GM12878 (cell line): ENCODE measurements at regions not wholly inside any gene's neighbourhood (a gene's known extent, or its start where the extent isn't known, plus 50 kb on each side); places are given as distances from the start of the nearest gene placed in this dataset.

Experiments
- EGR1 ChIP-seq, 2 experiments: IDR thresholded peaks; 1 replicate in 1 of 2; 2 replicates in 1 of 2; pipeline ENCODE4 v1.6.1; 2011 to 2012; ENCODE audit warnings: low read depth in 2 of 2, low read length in 2 of 2, borderline replicate concordance in 1 of 2, mild to moderate bottlenecking in 1 of 2, moderate library complexity in 1 of 2
- EZH2 ChIP-seq: IDR thresholded peaks from 2 replicates; pipeline ENCODE4 v1.6.1; 2012; ENCODE audit warnings: low read depth, mild to moderate bottlenecking, control low read depth, inconsistent platforms, low read length, borderline replicate concordance; ENCODE audit not compliant: control insufficient read depth
- POLR2A ChIP-seq: IDR thresholded peaks from 2 replicates; pipeline ENCODE4 v1.6.1; 2011; ENCODE audit warnings: low read depth, mild to moderate bottlenecking, low read length
- TF ChIP-seq, protein P1 (sequence below): IDR thresholded peaks from 2 replicates; pipeline ENCODE4 v1.6.1; 2012; ENCODE audit warnings: mild to moderate bottlenecking, low read depth, low read length
- TF ChIP-seq, protein P2 (sequence below), 3 experiments: IDR thresholded peaks in 2 of 3; conservative IDR thresholded peaks in 1 of 3; 2 replicates each; pipeline ENCODE4 v1.5.1; 2011; ENCODE audit warnings: low read depth in 3 of 3, low read length in 3 of 3, mild to moderate bottlenecking in 3 of 3, control low read depth in 2 of 3, moderate library complexity in 2 of 3, inconsistent platforms in 1 of 3, mixed read lengths in 1 of 3; ENCODE audit not compliant: control insufficient read depth in 2 of 3, insufficient read depth in 1 of 3; ENCODE audit errors: extremely low read depth in 1 of 3

- TF ChIP-seq POLR2A, result no peak
- TF ChIP-seq EGR1 (IDR thresholded peaks at IDR 0.05; ENCODE audit: borderline replicate concordance in 1 of 2, low read depth in 2 of 2, low read length in 2 of 2), result no peak
- no peak for TF ChIP-seq EZH2
- TF ChIP-seq, protein P1, sequence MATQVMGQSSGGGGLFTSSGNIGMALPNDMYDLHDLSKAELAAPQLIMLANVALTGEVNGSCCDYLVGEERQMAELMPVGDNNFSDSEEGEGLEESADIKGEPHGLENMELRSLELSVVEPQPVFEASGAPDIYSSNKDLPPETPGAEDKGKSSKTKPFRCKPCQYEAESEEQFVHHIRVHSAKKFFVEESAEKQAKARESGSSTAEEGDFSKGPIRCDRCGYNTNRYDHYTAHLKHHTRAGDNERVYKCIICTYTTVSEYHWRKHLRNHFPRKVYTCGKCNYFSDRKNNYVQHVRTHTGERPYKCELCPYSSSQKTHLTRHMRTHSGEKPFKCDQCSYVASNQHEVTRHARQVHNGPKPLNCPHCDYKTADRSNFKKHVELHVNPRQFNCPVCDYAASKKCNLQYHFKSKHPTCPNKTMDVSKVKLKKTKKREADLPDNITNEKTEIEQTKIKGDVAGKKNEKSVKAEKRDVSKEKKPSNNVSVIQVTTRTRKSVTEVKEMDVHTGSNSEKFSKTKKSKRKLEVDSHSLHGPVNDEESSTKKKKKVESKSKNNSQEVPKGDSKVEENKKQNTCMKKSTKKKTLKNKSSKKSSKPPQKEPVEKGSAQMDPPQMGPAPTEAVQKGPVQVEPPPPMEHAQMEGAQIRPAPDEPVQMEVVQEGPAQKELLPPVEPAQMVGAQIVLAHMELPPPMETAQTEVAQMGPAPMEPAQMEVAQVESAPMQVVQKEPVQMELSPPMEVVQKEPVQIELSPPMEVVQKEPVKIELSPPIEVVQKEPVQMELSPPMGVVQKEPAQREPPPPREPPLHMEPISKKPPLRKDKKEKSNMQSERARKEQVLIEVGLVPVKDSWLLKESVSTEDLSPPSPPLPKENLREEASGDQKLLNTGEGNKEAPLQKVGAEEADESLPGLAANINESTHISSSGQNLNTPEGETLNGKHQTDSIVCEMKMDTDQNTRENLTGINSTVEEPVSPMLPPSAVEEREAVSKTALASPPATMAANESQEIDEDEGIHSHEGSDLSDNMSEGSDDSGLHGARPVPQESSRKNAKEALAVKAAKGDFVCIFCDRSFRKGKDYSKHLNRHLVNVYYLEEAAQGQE, result no peak
- TF ChIP-seq, protein P2, sequence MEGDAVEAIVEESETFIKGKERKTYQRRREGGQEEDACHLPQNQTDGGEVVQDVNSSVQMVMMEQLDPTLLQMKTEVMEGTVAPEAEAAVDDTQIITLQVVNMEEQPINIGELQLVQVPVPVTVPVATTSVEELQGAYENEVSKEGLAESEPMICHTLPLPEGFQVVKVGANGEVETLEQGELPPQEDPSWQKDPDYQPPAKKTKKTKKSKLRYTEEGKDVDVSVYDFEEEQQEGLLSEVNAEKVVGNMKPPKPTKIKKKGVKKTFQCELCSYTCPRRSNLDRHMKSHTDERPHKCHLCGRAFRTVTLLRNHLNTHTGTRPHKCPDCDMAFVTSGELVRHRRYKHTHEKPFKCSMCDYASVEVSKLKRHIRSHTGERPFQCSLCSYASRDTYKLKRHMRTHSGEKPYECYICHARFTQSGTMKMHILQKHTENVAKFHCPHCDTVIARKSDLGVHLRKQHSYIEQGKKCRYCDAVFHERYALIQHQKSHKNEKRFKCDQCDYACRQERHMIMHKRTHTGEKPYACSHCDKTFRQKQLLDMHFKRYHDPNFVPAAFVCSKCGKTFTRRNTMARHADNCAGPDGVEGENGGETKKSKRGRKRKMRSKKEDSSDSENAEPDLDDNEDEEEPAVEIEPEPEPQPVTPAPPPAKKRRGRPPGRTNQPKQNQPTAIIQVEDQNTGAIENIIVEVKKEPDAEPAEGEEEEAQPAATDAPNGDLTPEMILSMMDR (IDR thresholded peaks at IDR 0.05 in 2 of 3, conservative IDR thresholded peaks at IDR 0.05 in 1 of 3; ENCODE audit: control insufficient read depth in 2 of 3, extremely low read depth in 1 of 3, insufficient read depth in 1 of 3, low read depth in 3 of 3, low read length in 3 of 3), result no peak
These were observed 398.9 kb upstream of the SEMA3C start for GRCh38 chr7:81317741-81318140.
